BLaER1 (cell line): ENCODE measurements at regions not wholly inside any gene's neighbourhood (a gene's known extent, or its start where the extent isn't known, plus 50 kb on each side); places are given as distances from the start of the nearest gene placed in this dataset.
A peak's percentile ranks its signal among the peaks of the same experiment; 100 is the strongest.

Experiments used
- H3K27ac ChIP-seq: shearing (Covaris generic); formaldehyde crosslinking; 2 replicates; pipeline ENCODE4 v1.8.1; 2022
- H3K27me3 ChIP-seq: shearing (Covaris generic); formaldehyde crosslinking; 2 replicates; pipeline ENCODE4 v1.8.1; 2022
- H3K36me3 ChIP-seq: shearing (Covaris generic); formaldehyde crosslinking; 2 replicates; pipeline ENCODE4 v1.8.1; 2022
- H3K4me1 ChIP-seq: shearing (Covaris generic); formaldehyde crosslinking; 2 replicates; pipeline ENCODE4 v1.8.1; 2022
- H3K4me2 ChIP-seq: shearing (Covaris generic); formaldehyde crosslinking; 2 replicates; pipeline ENCODE4 v1.8.1; 2022
- H3K4me3 ChIP-seq: shearing (Covaris generic); formaldehyde crosslinking; 2 replicates; pipeline ENCODE4 v1.8.1; 2022
- H3K9ac ChIP-seq: shearing (Covaris generic); formaldehyde crosslinking; 2 replicates; pipeline ENCODE4 v1.8.1; 2022
- H3K9me3 ChIP-seq: shearing (Covaris generic); formaldehyde crosslinking; 2 replicates; pipeline ENCODE4 v1.8.1; 2022
- H4K20me1 ChIP-seq: shearing (Covaris generic); formaldehyde crosslinking; 2 replicates; pipeline ENCODE4 v1.8.1; 2022
- Cebpa-rat ChIP-seq: shearing (Covaris generic); IDR thresholded peaks from 2 replicates; pipeline ENCODE4 v1.8.1; 2022

DNA sequence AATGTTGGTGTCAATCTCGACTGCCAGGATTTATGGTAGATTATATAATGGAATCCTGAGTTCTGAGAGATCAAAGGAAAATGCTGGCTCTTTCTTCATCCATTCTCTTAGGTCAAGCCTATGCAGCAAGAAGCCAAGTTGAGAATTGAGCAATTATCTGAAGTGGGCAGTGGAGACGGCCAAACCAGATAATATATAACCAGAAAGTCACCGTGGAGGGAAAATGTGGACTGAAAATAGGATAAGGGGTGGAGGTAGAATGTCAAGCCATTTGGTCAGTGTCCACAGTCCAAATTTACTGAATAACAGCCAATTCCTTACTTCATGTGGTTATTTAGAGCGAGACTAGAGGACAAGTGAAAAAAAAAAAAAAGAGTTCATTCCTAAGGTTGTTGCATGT lies 107.8 kb upstream of the ESR1 start:
- Histone ChIP-seq H3K4me3 (no peak overlapping the region), H3K9ac (no peak overlapping the region), H3K9me3 (no peaks in the 10 kb centered on the region), H3K4me2 (no peak overlapping the region), H3K36me3 (no peaks in the 10 kb centered on the region), H4K20me1 (no peaks in the 10 kb centered on the region), H3K27me3 (no peaks in the 10 kb centered on the region), H3K27ac (no peak overlapping the region), H3K4me1 (no peaks in the 10 kb centered on the region)
- no peak for TF ChIP-seq Cebpa-rat

DNA sequence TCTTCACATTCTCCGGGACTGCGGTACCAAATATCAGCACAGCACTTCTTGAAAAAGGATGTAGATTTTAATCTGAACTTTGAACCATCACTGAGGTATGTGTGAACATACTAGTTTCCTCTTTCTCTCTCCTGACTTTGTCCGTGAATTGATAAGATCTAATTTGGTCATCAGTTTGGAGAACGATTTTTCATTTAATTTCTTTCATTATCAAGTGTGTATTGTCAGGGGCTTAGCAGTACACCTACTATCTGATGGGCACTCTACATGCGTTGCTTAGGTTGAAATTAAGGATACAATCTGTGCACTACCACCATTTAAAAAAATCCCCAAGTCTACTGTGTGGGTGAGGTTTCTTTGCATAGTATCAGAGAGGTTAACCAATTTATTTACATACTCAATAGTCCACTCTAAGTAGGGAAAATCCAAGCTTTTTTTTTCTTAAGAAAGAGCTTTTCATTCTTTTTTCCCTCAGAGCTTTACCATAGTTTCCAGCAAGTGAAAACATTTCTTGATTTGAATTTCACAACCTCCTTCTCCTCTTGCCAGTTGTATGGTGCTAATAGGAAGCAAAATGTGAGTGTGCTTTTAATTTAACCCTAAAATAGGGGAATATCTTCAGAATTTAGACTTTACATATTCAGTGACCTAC lies 105.4 kb upstream of the ESR1 start:
- Histone ChIP-seq H3K9ac (no peak overlapping the region), H3K9me3 (no peaks in the 10 kb centered on the region), H3K36me3 (no peaks in the 10 kb centered on the region), H3K4me2 (no peak overlapping the region), H4K20me1 (no peaks in the 10 kb centered on the region), H3K4me1 (no peaks in the 10 kb centered on the region), H3K27me3 (no peaks in the 10 kb centered on the region), H3K27ac (no peak overlapping the region), H3K4me3 (no peak overlapping the region)
- no peak for TF ChIP-seq Cebpa-rat

DNA sequence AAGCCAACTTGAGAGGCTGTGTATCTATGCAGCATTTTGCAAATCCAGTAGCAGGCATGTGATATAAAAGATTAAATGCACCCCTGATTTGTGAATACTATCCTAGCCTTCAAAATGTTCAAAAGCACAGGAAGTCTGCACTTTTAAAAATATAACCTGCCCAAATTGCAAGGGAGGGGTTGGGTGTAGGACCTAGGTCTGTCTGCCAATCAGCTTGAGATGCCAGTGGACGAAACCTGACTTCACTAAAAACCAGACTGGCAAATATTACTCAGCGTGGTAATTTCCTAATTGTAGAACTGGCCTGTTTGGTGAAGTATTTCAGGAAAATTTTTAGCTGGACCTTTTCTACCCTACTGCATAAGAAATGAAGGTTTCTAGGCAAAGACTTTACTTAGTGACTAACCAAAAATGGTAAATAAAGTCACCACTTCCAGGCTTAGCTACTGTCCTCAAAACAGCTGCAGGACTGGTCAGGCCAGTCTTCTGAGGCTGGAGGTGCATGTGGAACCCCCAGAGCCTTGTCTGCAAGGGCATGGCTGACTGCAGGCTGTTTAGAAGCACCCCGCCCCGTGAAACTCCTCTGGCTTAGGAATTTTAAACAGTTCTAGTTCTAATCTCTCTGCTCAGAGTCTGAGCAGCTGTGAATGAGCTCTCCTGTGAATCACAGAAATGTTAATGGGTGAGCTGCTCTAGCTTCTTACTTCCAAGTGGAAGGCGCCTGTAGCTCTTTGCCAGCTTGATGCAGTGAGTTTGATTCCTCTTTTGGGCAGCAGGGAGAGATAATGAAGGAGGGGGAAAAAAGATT lies 104.4 kb upstream of the ESR1 start:
- H3K27me3 ChIP-seq = no peaks in the 10 kb centered on the region
- no peaks in the 10 kb centered on the region for H3K4me1 ChIP-seq
- no peak overlapping the region for H3K27ac ChIP-seq
- H3K4me2 ChIP-seq = no peak overlapping the region
- H3K9ac ChIP-seq = no peak overlapping the region
- no peaks in the 10 kb centered on the region for H3K9me3 ChIP-seq
- H4K20me1 ChIP-seq = no peaks in the 10 kb centered on the region
- TF ChIP-seq Cebpa-rat = no peak
- no peaks in the 10 kb centered on the region for H3K36me3 ChIP-seq
- no peak overlapping the region for H3K4me3 ChIP-seq

DNA sequence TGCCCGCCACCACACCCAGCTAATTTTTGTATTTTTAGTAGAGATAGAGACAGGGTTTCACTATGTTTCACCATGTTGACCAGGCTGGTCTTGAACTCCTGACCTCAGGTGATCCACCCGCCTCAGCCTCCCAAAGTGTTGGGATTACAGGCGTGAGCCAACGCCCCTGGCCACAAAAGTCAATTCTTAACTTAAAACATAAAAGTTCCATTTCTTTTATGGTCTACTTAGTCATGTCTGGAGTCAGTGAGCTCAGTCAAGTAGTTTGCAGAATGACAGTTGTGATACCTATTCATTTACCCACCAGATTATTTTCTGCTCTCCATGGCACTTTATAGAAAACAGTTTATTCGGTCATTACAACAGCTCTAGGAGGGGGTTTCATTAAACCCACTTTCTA lies 103.1 kb upstream of the ESR1 start:
- Histone ChIP-seq H3K36me3 (no peaks in the 10 kb centered on the region), H4K20me1 (no peaks in the 10 kb centered on the region), H3K4me3 (no peak overlapping the region), H3K4me1 (no peaks in the 10 kb centered on the region), H3K9ac (no peak overlapping the region), H3K9me3 (no peaks in the 10 kb centered on the region), H3K27me3 (no peaks in the 10 kb centered on the region), H3K27ac (no peak overlapping the region), H3K4me2 (no peak overlapping the region)
- no peak for TF ChIP-seq Cebpa-rat

DNA sequence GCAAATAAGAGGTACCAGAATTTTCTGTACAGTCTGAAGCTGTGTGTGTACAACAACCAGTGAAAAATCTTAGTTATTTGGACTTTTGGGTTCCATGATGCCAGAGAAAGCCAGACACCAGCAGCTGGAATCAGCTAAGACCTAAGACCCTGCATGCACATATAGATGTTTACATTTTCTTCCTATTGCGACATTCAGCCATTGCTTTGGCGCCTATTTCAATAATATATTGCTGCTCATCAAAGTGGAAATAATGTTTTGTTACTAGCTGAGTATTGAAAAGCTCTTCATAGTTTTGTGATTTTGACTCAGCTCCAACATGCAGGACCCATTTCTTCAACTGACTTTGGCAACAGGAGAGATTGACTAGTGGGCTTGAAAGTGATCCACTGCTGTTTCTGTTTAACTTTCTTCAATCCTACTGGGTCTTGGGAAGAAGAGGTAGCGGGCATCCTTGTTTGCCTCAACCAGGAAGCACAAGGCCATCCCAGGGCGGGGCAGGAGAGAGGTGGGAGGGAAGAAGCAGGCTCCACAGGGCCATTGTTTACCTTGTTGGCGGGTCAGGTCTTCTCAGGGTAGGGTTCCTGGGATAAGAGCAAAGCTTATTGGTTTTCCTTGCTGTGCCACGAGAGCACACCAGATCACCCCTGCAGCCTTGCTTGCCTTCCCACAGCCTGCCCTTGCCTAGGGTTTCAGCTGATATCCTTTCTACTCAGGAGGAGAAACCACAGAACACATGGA lies 101.3 kb upstream of the ESR1 start:
- Histone ChIP-seq H3K4me3 (no peak overlapping the region), H3K9ac (no peak overlapping the region), H4K20me1 (no peaks in the 10 kb centered on the region), H3K27ac (no peak overlapping the region), H3K4me1 (no peaks in the 10 kb centered on the region), H3K36me3 (no peaks in the 10 kb centered on the region), H3K4me2 (no peak overlapping the region), H3K9me3 (no peaks in the 10 kb centered on the region), H3K27me3 (no peaks in the 10 kb centered on the region)
- TF ChIP-seq Cebpa-rat = peak; percentile 25; the same call in 1 of the 2 replicates

DNA sequence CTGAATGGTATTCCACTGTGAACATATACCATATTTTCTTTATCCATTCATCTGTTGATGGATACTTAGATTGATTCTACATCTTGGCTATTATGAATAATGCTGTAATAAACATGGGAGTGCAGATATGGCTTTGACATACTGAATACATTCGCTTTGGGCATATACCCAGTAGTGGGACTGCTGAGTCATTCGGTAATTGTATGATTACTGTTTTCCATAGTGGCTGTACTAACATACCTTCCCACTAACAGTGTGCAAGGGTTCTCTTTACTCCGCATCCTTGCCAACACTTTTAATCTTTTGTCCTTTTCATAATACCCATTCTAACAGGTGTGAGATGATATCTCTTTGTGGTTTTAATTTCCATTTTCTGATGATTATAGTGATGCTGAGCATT lies 98.2 kb upstream of the ESR1 start:
- Histone ChIP-seq H3K36me3 (no peaks in the 10 kb centered on the region), H3K4me3 (no peak overlapping the region), H3K27me3 (no peaks in the 10 kb centered on the region), H3K9me3 (peaks cover 6% of the 10 kb centered on the region; the same call in 1 of the 2 replicates), H3K27ac (no peak overlapping the region), H3K4me1 (no peaks in the 10 kb centered on the region), H3K4me2 (no peak overlapping the region), H4K20me1 (no peaks in the 10 kb centered on the region), H3K9ac (no peak overlapping the region)
- TF ChIP-seq Cebpa-rat = no peak

DNA sequence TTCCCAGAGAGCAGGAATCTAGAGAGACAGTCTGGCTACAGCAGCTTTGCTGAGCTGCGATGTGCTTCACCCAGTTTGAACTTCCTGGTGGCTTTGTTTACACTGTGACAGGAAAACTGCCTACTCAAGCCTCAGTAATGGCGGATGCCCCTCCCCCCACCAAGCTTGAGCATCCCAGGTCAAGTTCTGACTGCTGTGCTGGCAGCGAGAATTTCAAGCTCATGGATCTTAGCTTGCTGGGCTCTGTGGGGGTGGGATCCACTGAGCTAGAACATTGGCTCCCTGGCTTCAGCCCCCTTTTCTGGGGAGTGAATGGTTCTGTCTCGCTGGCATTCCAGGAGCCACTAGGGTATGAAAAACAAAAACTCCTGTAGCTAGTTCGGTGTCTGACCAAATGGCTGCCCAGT lies 91.0 kb upstream of the ESR1 start:
- Histone ChIP-seq H3K36me3 (no peaks in the 10 kb centered on the region), H3K4me2 (peak overlapping the region; percentile 23; the same call in 1 of the 2 replicates), H3K4me3 (no peak overlapping the region), H3K9ac (no peak overlapping the region), H3K27ac (peak overlapping the region; percentile 23), H4K20me1 (no peaks in the 10 kb centered on the region), H3K4me1 (peaks cover 10% of the 10 kb centered on the region), H3K27me3 (no peaks in the 10 kb centered on the region), H3K9me3 (peaks cover 12% of the 10 kb centered on the region; the same call in 1 of the 2 replicates)
- TF ChIP-seq Cebpa-rat = no peak

DNA sequence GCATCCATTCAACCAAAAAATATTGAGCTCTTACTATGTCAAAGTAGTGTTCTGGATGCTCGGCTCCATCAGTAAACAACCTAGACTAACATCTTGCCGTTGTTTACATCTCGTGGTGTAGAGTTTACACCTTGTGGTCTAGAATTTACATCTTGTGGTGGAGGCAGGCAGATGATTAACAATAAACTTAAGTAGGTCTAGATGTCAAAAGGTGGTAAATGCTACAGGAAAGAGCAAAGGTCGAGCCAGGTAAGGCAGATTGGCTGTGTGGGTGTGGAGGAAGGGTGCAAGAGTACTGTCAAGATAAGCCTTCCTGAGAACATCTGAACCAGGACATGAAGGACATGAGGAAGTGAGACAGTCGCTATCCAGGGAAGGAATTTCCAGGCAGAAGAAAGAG lies 88.4 kb upstream of the ESR1 start:
- Histone ChIP-seq H3K4me3 (no peak overlapping the region), H3K4me1 (peaks cover 23% of the 10 kb centered on the region), H3K27me3 (no peaks in the 10 kb centered on the region), H4K20me1 (no peaks in the 10 kb centered on the region), H3K36me3 (no peaks in the 10 kb centered on the region), H3K9ac (no peak overlapping the region), H3K9me3 (0 out of 2 replicates have a peak, but pooled peaks cover 7% of the 10 kb centered on the region), H3K4me2 (no peak overlapping the region), H3K27ac (no peak overlapping the region)
- TF ChIP-seq Cebpa-rat = no peak

DNA sequence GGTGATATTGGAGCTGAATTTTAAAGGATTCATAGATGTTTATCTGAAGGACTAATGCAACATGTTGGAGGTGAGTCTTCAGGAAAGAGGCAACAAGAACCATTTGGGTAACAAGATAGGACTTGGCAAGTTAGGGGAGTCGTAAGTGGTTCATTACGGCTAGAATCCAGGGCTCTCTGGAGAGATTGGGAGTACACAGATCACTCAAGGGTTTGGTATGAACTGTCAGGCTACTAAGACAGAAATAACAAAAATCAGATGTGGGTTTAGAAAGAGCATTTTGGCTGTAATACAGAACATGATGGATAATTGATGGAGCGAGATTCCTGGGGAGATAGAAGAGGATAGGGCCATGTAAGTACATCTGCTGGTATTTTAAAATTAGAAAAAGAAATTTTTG lies 86.3 kb upstream of the ESR1 start:
- Histone ChIP-seq H3K9me3 (no peaks in the 10 kb centered on the region), H3K4me3 (no peak overlapping the region), H3K36me3 (no peaks in the 10 kb centered on the region), H4K20me1 (no peaks in the 10 kb centered on the region), H3K27me3 (no peaks in the 10 kb centered on the region), H3K9ac (no peak overlapping the region), H3K4me1 (peaks cover 21% of the 10 kb centered on the region), H3K4me2 (no peak overlapping the region), H3K27ac (no peak overlapping the region)
- TF ChIP-seq Cebpa-rat = no peak

DNA sequence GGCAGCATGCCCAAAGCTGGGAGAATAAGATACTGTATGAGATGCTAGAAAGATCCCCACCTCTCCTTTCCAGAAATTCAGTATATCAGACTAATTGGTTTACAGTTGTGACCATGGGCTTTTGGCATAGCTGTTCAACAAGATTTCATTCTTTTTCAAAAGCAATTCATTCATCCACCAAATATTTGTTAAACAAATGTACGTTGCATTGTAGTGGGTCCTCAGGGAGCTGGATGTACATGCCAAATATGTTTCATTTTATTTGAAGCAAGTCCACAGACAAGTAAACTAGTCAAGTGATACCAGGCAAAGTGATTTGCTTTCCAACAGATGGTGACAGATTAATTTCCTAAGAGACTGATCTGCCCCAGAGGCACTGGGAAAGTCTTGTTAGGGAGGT lies 85.8 kb upstream of the ESR1 start:
- no peak for TF ChIP-seq Cebpa-rat
- no peak overlapping the region for H3K27ac ChIP-seq

More for the DNA sequence above, 85.8 kb upstream of the ESR1 start:
- Histone ChIP-seq H3K4me3 (no peak overlapping the region), H3K36me3 (no peaks in the 10 kb centered on the region), H4K20me1 (no peaks in the 10 kb centered on the region), H3K27me3 (no peaks in the 10 kb centered on the region), H3K4me1 (peaks cover 15% of the 10 kb centered on the region), H3K4me2 (no peak overlapping the region), H3K9me3 (no peaks in the 10 kb centered on the region), H3K9ac (no peak overlapping the region)
